ENCODE measurements at regions not wholly inside any gene's neighbourhood (a gene's known extent, or its start where the extent isn't known, plus 50 kb on each side); places are given as distances from the start of the nearest gene placed in this dataset.

- Histone ChIP-seq H3K36me3 (ENCODE audit: control insufficient read depth, insufficient read depth, low read length) (no peaks in the 10 kb centered on the region), H3K4me1 (ENCODE audit: control insufficient read depth, insufficient read depth, low read length) (no peaks in the 10 kb centered on the region), H3K27ac (ENCODE audit: low read length) (no peak overlapping the region), H3K4me3 (ENCODE audit: low read length) (no peak overlapping the region), H3K9me3 (ENCODE audit: control insufficient read depth, low read depth, low read length) (no peaks in the 10 kb centered on the region), H3K27me3 (ENCODE audit: control insufficient read depth, insufficient read depth, low read length) (no peaks in the 10 kb centered on the region)
- no peak for DNase-seq
- WGBS (ENCODE audit: insufficient coverage, low lambda C conversion rate) = no CpG with 5 or more reads among the region's 5 CpGs
Measured at GRCh38 chr7:22008087-22008486, 62.4 kb upstream of the CDCA7L start.

GRCh38 chr7:22005151-22005550 lies 59.5 kb upstream of the CDCA7L start:
- H3K4me1 ChIP-seq (ENCODE audit: control insufficient read depth, insufficient read depth, low read length) = no peaks in the 10 kb centered on the region
- no peak overlapping the region for H3K27ac ChIP-seq (ENCODE audit: low read length)
- H3K4me3 ChIP-seq (ENCODE audit: low read length) = no peak overlapping the region
- H3K27me3 ChIP-seq (ENCODE audit: control insufficient read depth, insufficient read depth, low read length) = no peaks in the 10 kb centered on the region
- WGBS (ENCODE audit: insufficient coverage, low lambda C conversion rate) = no CpG with 5 or more reads among the region's 1 CpG
- H3K36me3 ChIP-seq (ENCODE audit: control insufficient read depth, insufficient read depth, low read length) = no peaks in the 10 kb centered on the region
- H3K9me3 ChIP-seq (ENCODE audit: control insufficient read depth, low read depth, low read length) = no peaks in the 10 kb centered on the region
- no peak for DNase-seq

- Histone ChIP-seq H3K27ac (ENCODE audit: low read length) (no peak overlapping the region), H3K4me3 (ENCODE audit: low read length) (no peak overlapping the region), H3K4me1 (ENCODE audit: control insufficient read depth, insufficient read depth, low read length) (no peaks in the 10 kb centered on the region), H3K27me3 (ENCODE audit: control insufficient read depth, insufficient read depth, low read length) (no peaks in the 10 kb centered on the region), H3K9me3 (ENCODE audit: control insufficient read depth, low read depth, low read length) (no peaks in the 10 kb centered on the region), H3K36me3 (ENCODE audit: control insufficient read depth, insufficient read depth, low read length) (no peaks in the 10 kb centered on the region)
- peak; percentile 1 to 9 for DNase-seq
- no CpG with 5 or more reads among the region's 1 CpG for whole genome bisulfite sequencing (ENCODE audit: insufficient coverage, low lambda C conversion rate)
Measured at GRCh38 chr7:22002726-22003125, 57.0 kb upstream of the CDCA7L start.

- no peaks in the 10 kb centered on the region for H3K27me3 ChIP-seq (ENCODE audit: control insufficient read depth, insufficient read depth, low read length)
- peak; percentile 8 to 19 for DNase-seq
- 0% methylated on average over 1 of the region's 8 CpGs for WGBS (ENCODE audit: insufficient coverage, low lambda C conversion rate)
Measured at GRCh38 chr7:22001345-22002004, 55.8 kb upstream of the CDCA7L start.

GRCh38 chr7:21999896-22000295 lies 54.2 kb upstream of the CDCA7L start:
- Histone ChIP-seq H3K36me3 (ENCODE audit: control insufficient read depth, insufficient read depth, low read length) (no peaks in the 10 kb centered on the region), H3K4me3 (ENCODE audit: low read length) (no peak overlapping the region), H3K27me3 (ENCODE audit: control insufficient read depth, insufficient read depth, low read length) (no peaks in the 10 kb centered on the region), H3K4me1 (ENCODE audit: control insufficient read depth, insufficient read depth, low read length) (no peaks in the 10 kb centered on the region), H3K27ac (ENCODE audit: low read length) (no peak overlapping the region), H3K9me3 (ENCODE audit: control insufficient read depth, low read depth, low read length) (no peaks in the 10 kb centered on the region)
- DNase-seq = no peak
- 80% methylated on average over 1 of the region's 6 CpGs for WGBS (ENCODE audit: insufficient coverage, low lambda C conversion rate)

More at GRCh38 chr7:22001345-22002004, 55.8 kb upstream of the CDCA7L start:
- Histone ChIP-seq H3K36me3 (ENCODE audit: control insufficient read depth, insufficient read depth, low read length) (no peaks in the 10 kb centered on the region), H3K9me3 (ENCODE audit: control insufficient read depth, low read depth, low read length) (no peaks in the 10 kb centered on the region), H3K27ac (ENCODE audit: low read length) (no peak overlapping the region), H3K4me1 (ENCODE audit: control insufficient read depth, insufficient read depth, low read length) (no peaks in the 10 kb centered on the region), H3K4me3 (ENCODE audit: low read length) (no peak overlapping the region)

- H3K36me3 ChIP-seq (ENCODE audit: control insufficient read depth, insufficient read depth, low read length) = no peaks in the 10 kb centered on the region
- no CpG with 5 or more reads among the region's 1 CpG for WGBS (ENCODE audit: insufficient coverage, low lambda C conversion rate)
Measured at GRCh38 chr7:21996641-21997040, 50.9 kb upstream of the CDCA7L start.

More at GRCh38 chr7:21996641-21997040, 50.9 kb upstream of the CDCA7L start:
- no peaks in the 10 kb centered on the region for H3K27me3 ChIP-seq (ENCODE audit: control insufficient read depth, insufficient read depth, low read length)
- no peaks in the 10 kb centered on the region for H3K4me1 ChIP-seq (ENCODE audit: control insufficient read depth, insufficient read depth, low read length)
- no peak overlapping the region for H3K27ac ChIP-seq (ENCODE audit: low read length)
- DNase-seq = no peak
- H3K9me3 ChIP-seq (ENCODE audit: control insufficient read depth, low read depth, low read length) = no peaks in the 10 kb centered on the region
- no peak overlapping the region for H3K4me3 ChIP-seq (ENCODE audit: low read length)

Data from large intestine (tissue), 3 donors.